GM18858 (cell line): ENCODE measurements at regions not wholly inside any gene's neighbourhood (a gene's known extent, or its start where the extent isn't known, plus 50 kb on each side); places are given as distances from the start of the nearest gene placed in this dataset.
"Not testable (repeated sequence)": the region's sequence is repeated elsewhere in the genome, so short reads cannot be mapped to it uniquely, and the experiment has no call there.

Experiments used
- ATAC-seq: cut with Tn5 transposase; IDR thresholded peaks from one replicate; pipeline ENCODE4 v1.9.1; 2021; ENCODE audit not compliant: unreplicated experiment

DNA sequence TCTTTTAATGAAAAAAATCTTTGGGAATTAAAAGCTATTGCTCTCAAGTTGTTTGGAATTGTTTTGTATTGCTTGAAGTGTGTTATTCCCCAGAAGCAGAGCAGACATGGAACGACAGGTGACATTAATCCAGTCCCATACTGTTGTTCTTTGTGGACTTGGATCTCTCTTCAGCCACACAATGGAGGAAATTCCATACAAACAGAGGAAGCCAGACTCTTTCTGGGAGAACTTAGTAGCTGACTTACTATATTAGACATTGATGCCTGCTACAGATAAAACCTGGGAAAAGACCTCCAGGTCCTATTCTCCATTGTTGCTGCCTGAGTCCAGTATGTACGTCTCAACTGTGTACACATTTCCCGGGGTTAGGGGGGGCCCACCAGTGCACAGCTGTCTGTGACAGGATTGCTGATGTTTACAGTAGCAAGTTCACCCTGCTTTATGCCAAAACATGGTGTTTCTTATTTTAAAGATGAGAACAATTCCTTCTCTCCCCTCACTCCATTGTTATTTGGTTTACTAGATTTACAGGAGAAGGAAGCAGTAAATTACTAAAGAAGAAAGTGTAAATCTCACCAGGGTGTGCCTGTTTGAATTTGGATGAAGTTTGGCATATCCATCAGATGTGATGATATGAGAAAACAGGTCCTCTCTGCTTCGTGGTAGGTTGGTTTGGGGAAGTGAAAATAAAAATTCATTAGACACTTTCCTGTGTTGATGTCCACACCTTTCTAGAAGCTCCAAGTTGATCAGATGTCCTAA is 142.4 kb upstream of the RBBP8 start:
- no peak for ATAC-seq

DNA sequence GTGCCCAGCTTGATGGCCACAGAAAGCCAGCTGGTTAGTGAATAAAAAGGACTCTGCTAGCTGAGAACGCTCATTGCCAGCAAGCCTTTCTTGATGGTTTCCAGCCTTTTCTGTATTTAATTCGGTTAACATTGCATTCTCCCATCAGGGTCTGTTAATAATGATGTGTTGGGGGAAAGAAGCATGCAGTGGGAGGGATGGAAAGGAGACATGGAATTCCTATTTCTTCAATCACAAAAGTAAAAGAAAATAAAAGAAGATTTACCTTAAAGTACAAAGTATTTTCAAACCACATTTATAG is 141.9 kb upstream of the RBBP8 start:
- ATAC-seq, result no peak

- ATAC-seq, result no peak
These were observed 137.0 kb upstream of the RBBP8 start for GRCh38 chr18:22796113-22796512.

- ATAC-seq, result no peak
These were observed 132.6 kb upstream of the RBBP8 start for GRCh38 chr18:22800551-22800951.

DNA sequence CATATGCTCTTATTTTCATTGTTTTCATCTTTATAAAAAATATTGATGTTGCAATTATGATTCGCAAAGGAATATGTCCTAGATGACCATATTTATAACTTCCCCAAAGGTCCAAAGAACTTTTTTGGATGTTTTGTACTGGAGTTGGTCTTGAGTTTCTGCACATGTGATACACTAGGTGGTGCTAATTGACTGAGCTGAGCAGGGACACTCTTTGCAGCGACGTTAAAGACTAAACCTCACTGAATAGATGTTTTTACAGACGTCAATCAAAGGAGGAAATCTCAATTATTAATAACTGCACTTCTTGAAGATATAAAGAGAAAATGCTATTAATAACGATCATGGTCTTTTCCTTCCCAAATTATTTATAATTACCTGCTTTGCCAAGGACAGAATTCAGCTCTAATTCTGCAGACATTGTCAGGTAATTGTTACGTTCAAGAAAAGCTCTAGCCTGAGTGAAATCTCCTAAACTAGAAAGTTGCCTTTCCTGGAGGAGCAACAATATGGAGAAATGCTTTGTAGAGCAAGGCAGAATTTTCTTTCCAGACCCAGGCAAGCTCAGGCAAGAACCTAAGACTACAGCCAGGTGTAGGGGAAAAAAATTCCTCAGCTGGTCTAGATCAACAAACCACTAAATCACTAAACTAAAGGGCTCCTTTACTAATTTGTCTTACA is 119.3 kb upstream of the RBBP8 start:
- no peak for ATAC-seq

DNA sequence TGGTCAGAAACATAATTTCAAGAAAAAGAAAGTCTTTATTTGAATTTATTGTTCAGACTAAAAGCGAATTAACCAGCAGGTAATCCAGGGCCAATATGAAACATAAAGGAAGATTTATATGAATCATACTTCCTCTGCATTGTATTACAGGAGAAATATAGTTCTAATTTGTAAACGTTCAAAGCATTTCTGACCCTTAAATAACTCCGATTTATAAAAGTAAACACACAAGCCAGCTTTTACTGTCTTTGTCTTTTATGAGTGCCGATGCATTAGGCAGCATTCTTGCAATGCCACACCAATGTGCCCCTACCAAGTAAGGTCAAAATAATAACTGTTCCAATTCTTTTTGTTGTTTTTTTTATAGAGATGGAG is 118.8 kb upstream of the RBBP8 start:
- ATAC-seq, result no peak

DNA sequence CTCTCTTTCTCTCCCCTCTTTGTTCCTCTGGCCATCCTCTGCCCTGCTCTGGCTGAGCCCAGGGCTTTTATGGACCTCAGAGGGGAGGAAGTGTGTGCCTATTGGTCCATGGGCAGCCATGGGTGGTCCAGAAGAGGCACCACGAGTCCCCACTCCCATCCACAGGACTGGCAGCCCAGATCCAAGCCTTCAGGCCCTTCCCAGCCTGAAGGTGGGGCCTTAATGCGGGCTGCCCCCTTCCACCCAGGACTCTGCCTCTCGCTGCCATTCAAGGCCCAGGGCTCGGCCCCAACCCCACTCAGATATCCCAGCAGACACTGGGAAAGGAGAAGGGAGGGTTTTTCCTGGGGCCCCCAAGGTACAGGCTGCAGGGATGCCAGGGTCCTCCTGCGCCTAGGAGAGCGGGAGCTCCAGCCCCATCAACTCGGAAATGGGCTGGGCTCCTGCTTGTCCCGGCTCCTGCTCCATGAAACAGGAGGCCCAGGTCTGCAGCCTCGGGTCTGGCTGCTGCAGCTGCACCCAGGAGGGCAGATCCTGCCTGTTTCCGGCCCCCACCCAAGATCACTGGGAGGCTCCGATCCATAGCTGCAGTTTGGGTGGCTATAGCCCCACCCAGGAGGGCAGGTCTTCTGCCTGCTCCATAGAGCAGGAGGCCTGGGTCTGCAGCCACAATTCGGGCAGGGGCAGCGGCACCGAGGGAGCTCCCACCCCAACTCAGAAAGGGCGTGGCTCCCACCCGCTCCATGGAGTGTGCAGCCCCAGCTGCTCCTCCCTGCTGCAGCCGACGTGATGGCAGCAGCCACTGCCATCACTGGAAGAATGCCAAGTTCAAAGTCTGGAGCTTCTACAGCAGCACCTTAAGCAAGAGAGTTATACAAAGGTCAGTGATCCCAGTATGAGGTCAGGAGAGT is 116.6 kb upstream of the RBBP8 start:
- ATAC-seq, result no peak

GRCh38 chr18:22817844-22818243 is 115.3 kb upstream of the RBBP8 start:
- ATAC-seq, result no peak

- ATAC-seq, result no peak
These were observed 111.1 kb upstream of the RBBP8 start for GRCh38 chr18:22822024-22822423.

- peak; percentile 69 for ATAC-seq
These were observed 110.2 kb upstream of the RBBP8 start for GRCh38 chr18:22822841-22823508.

DNA sequence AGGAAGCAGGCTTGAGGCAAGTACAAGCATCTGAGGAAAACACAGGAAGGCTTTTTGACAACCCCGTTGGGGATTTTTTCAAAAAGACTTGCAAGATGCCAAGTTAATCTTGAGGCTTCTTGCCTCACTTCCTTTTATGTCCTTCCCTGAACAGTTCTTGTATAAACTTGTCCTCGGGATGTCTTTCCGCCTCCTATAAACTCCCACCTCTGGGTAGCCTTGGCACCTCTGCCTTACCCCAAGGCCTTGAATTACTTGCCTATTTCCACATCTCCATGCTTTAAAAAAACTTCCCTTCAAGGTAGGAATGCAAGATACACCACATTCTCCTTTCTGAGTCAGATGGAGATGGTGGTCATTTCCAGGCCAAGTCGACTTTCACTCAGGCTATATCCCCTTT is 106.4 kb upstream of the RBBP8 start:
- ATAC-seq, result no peak

DNA sequence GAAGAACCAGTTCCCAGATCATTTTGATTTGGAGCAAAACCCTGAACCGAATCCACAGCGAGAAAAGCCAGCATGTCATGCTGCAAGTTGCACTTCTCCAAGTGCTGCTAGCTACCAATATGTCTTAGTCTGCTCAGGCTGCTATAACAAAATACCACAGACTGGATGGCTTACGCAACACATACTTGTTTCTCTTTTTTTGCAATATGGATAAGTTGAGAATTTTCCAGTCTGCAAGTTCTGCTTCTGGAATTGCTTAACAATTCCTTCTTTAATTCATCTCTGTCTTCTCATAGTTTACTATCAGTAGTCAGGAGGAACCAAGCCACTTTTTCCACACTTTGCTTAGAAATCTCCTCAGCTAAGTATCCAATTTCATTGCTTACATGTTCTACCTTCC is 105.9 kb upstream of the RBBP8 start:
- no peak for ATAC-seq

- no peak for ATAC-seq
These were observed 105.4 kb upstream of the RBBP8 start for GRCh38 chr18:22827741-22828140.

DNA sequence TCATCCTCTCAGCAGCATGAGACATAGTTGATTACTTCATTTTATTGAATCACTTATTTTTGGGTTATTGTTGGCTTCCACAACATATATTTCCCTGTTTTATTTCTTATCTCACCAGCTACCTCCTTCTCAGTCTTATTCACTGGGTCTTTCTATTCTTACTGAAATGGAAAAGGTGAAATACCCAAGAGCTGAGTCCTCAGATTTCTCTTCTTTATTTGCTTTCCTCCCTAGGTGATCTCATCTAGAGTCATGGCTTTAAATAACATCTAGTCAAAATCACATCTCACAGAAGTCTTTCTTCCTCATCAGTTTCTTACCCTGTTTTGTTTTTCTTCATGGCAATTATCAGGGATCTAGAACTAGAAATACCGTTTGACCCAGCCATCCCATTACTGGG is 105.0 kb upstream of the RBBP8 start:
- no peak for ATAC-seq

GRCh38 chr18:22828583-22828982 is 104.5 kb upstream of the RBBP8 start:
- ATAC-seq, result not testable (repeated sequence)

DNA sequence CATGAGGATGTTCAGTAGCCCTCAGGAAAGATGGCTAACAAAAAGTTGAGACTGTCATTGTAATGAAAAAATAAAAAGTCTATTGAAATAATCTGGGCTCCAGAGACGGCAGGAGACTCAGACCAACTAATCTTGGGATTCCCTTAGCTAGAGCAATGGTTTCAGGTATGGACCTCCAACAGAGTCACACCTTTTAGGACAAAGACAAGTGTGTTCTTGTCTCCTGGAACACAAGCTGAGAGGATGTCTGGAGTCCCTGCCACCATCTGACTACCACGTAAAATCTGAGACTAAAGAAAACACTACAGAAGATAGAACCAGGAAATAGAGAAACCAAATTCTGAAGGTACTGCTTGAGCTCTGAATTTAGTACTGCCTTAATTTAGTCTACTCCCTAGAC is 103.3 kb upstream of the RBBP8 start:
- no peak for ATAC-seq

GRCh38 chr18:22830511-22830910 is 102.6 kb upstream of the RBBP8 start:
- ATAC-seq, result no peak

- ATAC-seq, result no peak
These were observed 101.7 kb upstream of the RBBP8 start for GRCh38 chr18:22831441-22831904.

- ATAC-seq, result no peak
These were observed 96.2 kb upstream of the RBBP8 start for GRCh38 chr18:22836932-22837331.

GRCh38 chr18:22838221-22838620 is 94.9 kb upstream of the RBBP8 start:
- no peak for ATAC-seq

- ATAC-seq, result peak; percentile 61
These were observed 94.4 kb upstream of the RBBP8 start for GRCh38 chr18:22838639-22839277.
